Panc1 (cell line): ENCODE measurements at regions not wholly inside any gene's neighbourhood (a gene's known extent, or its start where the extent isn't known, plus 50 kb on each side); places are given as distances from the start of the nearest gene placed in this dataset.

Experiments used
- ATAC-seq: fragments of 200-7000 bp; cut with Tn5 transposase; 2 replicates; pipeline ENCODE4 v1.9.1; 2020; ENCODE audit warnings: mild to moderate bottlenecking, moderate library complexity
- BruUV-seq: library from RNA; stranded (reverse); fragments of 400-500 nt; replicated peaks from 2 replicates; lab custom pipeline; 2021; lab: Mats Ljungman, UMichigan
- CTCF ChIA-PET: fragments of 300-600 bp; sonication (Branson Sonifier 250); formaldehyde crosslinking; loops from one replicate; lab custom pipeline; 2022; ENCODE audit warnings: antibody characterized with exemption; lab: Charles Lee
- POLR2A ChIA-PET: fragments of 300-600 bp; sonication (Branson Sonifier 250); formaldehyde crosslinking; loops from one replicate; lab custom pipeline; 2022; ENCODE audit warnings: antibody characterized with exemption; lab: Charles Lee
- DNase-seq: peaks from one replicate; pipeline ENCODE4 v3.0.0-alpha.2; 2010; ENCODE audit warnings: low read depth, low spot score
- H3K27ac ChIP-seq: 2 replicates; pipeline ENCODE4 v1.5.1; 2011; ENCODE audit warnings: mild to moderate bottlenecking, low read length, inconsistent platforms
- H3K27me3 ChIP-seq: fragments of 200-500 bp; sonication (Bioruptor generic); 2 replicates; pipeline ENCODE4 v1.6.0; 2014; ENCODE audit warnings: low read length, inconsistent platforms; ENCODE audit not compliant: control insufficient read depth, insufficient read depth
- H3K36me3 ChIP-seq: fragments of 200-500 bp; sonication (Bioruptor generic); 2 replicates; pipeline ENCODE4 v1.5.1; 2014; ENCODE audit warnings: inconsistent platforms, mild to moderate bottlenecking, low read length, moderate library complexity; ENCODE audit not compliant: control insufficient read depth, insufficient read depth
- H3K4me1 ChIP-seq: 2 replicates; pipeline ENCODE4 v1.5.1; 2011; ENCODE audit warnings: inconsistent platforms, mild to moderate bottlenecking, low read length, moderate library complexity; ENCODE audit not compliant: control insufficient read depth, insufficient read depth
- H3K4me3 ChIP-seq, 2 experiments: 2 replicates each; pipeline ENCODE4 v1.5.1; 2011 to 2012; ENCODE audit warnings: low read depth in 2 of 2, low read length in 2 of 2, mild to moderate bottlenecking in 2 of 2, inconsistent platforms in 1 of 2, moderate library complexity in 1 of 2
- H3K9me3 ChIP-seq: fragments of 200-500 bp; sonication (Bioruptor generic); 2 replicates; pipeline ENCODE4 v1.5.1; 2014; ENCODE audit warnings: low read depth, mild to moderate bottlenecking, inconsistent platforms, low read length, moderate library complexity; ENCODE audit not compliant: control insufficient read depth, insufficient read depth
- POLR2AphosphoS5 ChIP-seq: IDR thresholded peaks from 2 replicates; pipeline ENCODE4 v1.6.1; 2012; ENCODE audit warnings: mild to moderate bottlenecking, low read depth, low read length, moderate library complexity
- SIN3A ChIP-seq: IDR thresholded peaks from 2 replicates; pipeline ENCODE4 v1.6.1; 2012; ENCODE audit warnings: low read depth, mild to moderate bottlenecking, low read length, moderate library complexity, borderline replicate concordance; ENCODE audit not compliant: insufficient read depth
- TCF7L2 ChIP-seq: IDR thresholded peaks from 2 replicates; pipeline ENCODE4 v1.6.1; 2011; ENCODE audit warnings: mild to moderate bottlenecking, low read depth, low read length, inconsistent platforms
- in situ Hi-C: cut with HindIII; loops from 2 replicates; pipeline ENCODE4 v1.10.0; 2016; ENCODE audit warnings: low sequenced_read_pairs, low pct_unique_long_range_greater_than_20kb
- intact Hi-C: fragments of 100-400 bp; cut with micrococcal nuclease; formaldehyde crosslinking; loops from one replicate; pipeline ENCODE4 v1.10.0; 2022; ENCODE audit not compliant: unreplicated experiment
- TF ChIP-seq, protein P1 (sequence below), 2 experiments: IDR thresholded peaks; 2 replicates each; pipeline ENCODE4 v1.6.1; 2011 to 2012; ENCODE audit warnings: low read depth in 2 of 2, control low read depth in 1 of 2, low read length in 1 of 2, mild to moderate bottlenecking in 1 of 2, moderate library complexity in 1 of 2; ENCODE audit not compliant: insufficient read depth in 1 of 2
- TF ChIP-seq, protein P2 (sequence below): fragments of 450-650 bp; IDR thresholded peaks from 2 replicates; pipeline ENCODE4 v1.5.1; 2017; ENCODE audit warnings: mild to moderate bottlenecking

DNA sequence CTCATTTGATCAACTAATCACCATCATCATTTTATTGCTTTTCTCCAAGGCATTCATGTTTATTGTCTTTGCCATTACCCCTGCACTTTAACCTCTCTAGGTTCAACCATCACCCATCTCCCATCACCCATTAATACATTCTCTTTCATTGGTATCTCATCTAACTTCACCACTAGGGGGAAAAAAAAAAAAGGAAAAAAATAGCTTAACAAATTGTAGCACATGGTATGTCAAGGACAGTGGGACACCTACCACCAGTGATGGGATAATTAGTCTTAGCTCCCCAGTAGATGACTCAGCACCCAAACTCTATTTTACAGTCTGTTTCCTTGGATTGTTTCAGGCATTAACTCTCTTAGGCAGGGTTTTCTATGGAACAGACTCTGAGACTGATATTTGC is 1770.2 kb upstream of the MIR17HG start:
- TF ChIP-seq TCF7L2 (no peak), SIN3A (no peak), POLR2AphosphoS5 (no peak)
- TF ChIP-seq, protein P1, sequence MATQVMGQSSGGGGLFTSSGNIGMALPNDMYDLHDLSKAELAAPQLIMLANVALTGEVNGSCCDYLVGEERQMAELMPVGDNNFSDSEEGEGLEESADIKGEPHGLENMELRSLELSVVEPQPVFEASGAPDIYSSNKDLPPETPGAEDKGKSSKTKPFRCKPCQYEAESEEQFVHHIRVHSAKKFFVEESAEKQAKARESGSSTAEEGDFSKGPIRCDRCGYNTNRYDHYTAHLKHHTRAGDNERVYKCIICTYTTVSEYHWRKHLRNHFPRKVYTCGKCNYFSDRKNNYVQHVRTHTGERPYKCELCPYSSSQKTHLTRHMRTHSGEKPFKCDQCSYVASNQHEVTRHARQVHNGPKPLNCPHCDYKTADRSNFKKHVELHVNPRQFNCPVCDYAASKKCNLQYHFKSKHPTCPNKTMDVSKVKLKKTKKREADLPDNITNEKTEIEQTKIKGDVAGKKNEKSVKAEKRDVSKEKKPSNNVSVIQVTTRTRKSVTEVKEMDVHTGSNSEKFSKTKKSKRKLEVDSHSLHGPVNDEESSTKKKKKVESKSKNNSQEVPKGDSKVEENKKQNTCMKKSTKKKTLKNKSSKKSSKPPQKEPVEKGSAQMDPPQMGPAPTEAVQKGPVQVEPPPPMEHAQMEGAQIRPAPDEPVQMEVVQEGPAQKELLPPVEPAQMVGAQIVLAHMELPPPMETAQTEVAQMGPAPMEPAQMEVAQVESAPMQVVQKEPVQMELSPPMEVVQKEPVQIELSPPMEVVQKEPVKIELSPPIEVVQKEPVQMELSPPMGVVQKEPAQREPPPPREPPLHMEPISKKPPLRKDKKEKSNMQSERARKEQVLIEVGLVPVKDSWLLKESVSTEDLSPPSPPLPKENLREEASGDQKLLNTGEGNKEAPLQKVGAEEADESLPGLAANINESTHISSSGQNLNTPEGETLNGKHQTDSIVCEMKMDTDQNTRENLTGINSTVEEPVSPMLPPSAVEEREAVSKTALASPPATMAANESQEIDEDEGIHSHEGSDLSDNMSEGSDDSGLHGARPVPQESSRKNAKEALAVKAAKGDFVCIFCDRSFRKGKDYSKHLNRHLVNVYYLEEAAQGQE (IDR thresholded peaks at IDR 0.05; ENCODE audit: insufficient read depth in 1 of 2, low read depth in 2 of 2, low read length in 1 of 2): no peak
- TF ChIP-seq, protein P2, sequence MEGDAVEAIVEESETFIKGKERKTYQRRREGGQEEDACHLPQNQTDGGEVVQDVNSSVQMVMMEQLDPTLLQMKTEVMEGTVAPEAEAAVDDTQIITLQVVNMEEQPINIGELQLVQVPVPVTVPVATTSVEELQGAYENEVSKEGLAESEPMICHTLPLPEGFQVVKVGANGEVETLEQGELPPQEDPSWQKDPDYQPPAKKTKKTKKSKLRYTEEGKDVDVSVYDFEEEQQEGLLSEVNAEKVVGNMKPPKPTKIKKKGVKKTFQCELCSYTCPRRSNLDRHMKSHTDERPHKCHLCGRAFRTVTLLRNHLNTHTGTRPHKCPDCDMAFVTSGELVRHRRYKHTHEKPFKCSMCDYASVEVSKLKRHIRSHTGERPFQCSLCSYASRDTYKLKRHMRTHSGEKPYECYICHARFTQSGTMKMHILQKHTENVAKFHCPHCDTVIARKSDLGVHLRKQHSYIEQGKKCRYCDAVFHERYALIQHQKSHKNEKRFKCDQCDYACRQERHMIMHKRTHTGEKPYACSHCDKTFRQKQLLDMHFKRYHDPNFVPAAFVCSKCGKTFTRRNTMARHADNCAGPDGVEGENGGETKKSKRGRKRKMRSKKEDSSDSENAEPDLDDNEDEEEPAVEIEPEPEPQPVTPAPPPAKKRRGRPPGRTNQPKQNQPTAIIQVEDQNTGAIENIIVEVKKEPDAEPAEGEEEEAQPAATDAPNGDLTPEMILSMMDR: no peak
- BruUV-seq: no TSS peak

DNA sequence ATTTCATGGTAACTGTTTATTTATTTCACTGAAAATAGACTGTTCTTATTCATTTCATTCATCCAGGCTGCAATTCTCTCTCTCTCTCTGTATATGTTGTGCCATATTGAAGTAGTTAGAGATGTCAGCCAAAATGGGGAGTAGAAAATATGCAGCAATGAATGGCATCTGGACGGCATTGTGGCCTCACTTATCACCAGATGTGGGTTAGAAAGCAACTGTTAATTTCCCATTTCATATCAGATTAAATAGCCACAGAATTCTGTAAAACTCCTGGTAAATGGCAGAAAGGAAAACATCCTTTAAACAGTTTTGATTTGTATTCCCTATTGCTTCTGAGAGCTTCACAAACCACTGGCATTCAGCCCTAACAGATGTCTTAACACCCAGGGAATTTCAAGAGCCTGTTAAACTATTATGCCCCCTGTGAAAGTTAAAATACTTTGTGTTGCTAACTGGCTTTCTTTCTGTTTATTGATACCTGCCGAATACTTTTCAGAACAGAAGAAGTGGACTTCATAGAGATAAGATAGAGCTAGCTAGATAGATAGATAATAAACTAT is 1763.3 kb upstream of the MIR17HG start:
- no peaks in the 10 kb centered on the region for H3K36me3 ChIP-seq
- POLR2A ChIA-PET: no interaction called here
- in situ Hi-C loops: no loop called here
- H3K9me3 ChIP-seq: no peaks in the 10 kb centered on the region
- intact Hi-C loops: no loop called here
- CTCF ChIA-PET: no interaction called here
- BruUV-seq: no TSS peak
- no peak for TF ChIP-seq SIN3A
- TF ChIP-seq, protein P1 (IDR thresholded peaks at IDR 0.05; ENCODE audit: insufficient read depth in 1 of 2, low read depth in 2 of 2, low read length in 1 of 2): no peak
- TF ChIP-seq, protein P2: no peak
- TF ChIP-seq TCF7L2: no peak
- no peak for TF ChIP-seq POLR2AphosphoS5
- no peaks in the 10 kb centered on the region for H3K27me3 ChIP-seq
- ATAC-seq: no peak
- no peak for DNase-seq
- H3K4me3 ChIP-seq: no peak overlapping the region
- H3K4me1 ChIP-seq: no peaks in the 10 kb centered on the region
- H3K27ac ChIP-seq: no peak overlapping the region

More for the DNA sequence above, 1770.2 kb upstream of the MIR17HG start:
- in situ Hi-C loops (no loop called here), intact Hi-C loops (no loop called here)
- DNase-seq (no peak), ATAC-seq (no peak)
- no peak overlapping the region for H3K27ac ChIP-seq
- no peaks in the 10 kb centered on the region for H3K36me3 ChIP-seq
- H3K9me3 ChIP-seq: no peaks in the 10 kb centered on the region
- CTCF ChIA-PET: no interaction called here
- no peaks in the 10 kb centered on the region for H3K4me1 ChIP-seq
- no peaks in the 10 kb centered on the region for H3K27me3 ChIP-seq
- POLR2A ChIA-PET: no interaction called here
- H3K4me3 ChIP-seq: no peak overlapping the region
